EL (cell line): ENCODE measurements at regions not wholly inside any gene's neighbourhood (a gene's known extent, or its start where the extent isn't known, plus 50 kb on each side); places are given as distances from the start of the nearest gene placed in this dataset.

Experiments
- DNase-seq: peaks from one replicate; pipeline ENCODE4 v3.0.0-alpha.2; 2016

GRCh38 chr12:91379051-91379775, 196.6 kb upstream of the DCN start:
- DNase-seq: no peak

DNA sequence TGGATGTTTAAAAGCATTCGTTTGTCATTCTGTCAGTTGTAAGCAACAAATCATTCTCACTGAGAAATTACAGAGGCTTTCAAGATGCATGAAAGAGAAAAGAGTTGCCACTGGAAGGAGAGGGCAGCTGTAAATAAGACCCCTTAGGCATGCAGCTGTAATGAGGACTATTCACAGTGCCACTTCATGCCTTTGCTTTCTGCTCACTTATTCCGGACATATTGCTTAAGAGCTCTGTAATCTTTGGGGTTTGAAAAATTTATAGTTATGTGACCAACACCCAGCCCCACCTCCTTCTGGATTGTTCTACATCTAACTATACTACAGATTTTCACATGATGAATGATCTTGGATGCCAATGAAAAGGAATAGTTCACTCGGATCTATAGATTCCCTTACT, 194.8 kb upstream of the DCN start:
- DNase-seq: no peak

DNA sequence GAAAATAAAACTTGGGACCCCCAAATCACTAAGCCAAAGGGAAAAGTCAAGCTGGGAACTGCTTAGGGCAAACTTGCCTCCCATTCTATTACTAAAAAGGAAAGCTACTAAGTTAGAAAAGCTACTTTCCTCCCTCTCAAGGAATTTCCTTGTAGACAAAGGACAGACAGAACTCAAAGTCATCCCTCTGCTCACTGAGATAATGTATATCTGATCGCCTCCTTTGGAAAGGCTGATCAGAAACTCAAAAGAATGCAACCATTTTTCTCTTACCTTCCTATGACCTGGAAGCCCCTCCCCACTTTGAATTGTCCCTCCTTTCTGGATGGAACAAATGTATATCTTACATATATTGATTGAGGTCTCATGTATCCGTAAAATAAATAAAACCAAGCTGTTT, 190.5 kb upstream of the DCN start:
- no peak for DNase-seq

- no peak for DNase-seq
Measured at GRCh38 chr12:91370086-91370868, 187.7 kb upstream of the DCN start.

DNA sequence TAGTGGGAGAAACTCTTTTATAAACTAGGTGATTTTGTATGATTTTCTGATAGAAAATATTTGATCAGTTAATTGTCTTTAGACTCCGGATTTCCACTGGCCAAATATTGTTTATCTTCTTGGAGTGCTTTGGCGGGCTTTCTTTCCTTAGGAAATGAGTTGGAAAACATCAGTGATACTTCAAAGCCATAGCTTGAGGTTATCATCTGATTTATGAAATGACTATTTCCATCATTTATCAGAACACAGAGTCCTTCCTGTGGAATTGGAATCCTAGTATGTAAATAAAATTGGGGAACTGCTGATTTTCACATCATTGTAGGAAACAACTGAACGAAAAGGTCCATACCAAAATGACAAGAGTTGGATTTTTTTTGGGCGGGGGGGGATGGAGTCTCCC, 186.0 kb upstream of the DCN start:
- DNase-seq: no peak

GRCh38 chr12:91367234-91367849, 184.7 kb upstream of the DCN start:
- peak; percentile 25 for DNase-seq

DNA sequence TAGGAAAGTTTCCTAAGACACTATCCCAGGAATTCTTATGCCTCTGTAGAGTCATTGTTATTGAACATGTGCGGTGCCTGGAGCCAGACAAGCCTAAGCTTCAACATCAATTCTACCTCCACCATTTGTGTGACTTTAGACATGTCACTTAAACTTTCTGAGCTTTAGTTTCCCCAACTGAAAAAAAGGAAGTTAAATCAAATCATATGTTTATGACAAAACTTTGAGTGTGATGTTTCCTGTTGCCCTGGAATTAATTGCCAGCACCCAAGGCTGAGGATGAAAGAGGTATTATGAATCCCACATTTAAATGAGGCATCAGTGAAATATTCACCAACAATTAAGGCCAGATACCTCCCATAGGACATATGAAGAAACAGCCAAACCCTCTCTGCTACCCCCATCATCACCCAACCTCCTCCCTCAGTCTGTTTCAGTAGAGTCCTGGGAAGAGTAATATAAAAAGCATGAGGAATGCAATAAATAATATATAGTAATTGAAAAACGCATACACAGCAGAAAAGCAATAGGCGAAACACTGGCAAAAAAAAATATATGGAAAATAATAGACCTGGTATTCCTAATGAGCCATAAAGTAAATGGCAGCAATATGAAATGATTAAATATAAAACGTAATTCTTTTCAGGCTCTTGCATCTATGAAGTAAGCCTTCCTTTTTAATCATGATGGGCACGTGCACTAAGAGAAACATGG, 182.0 kb upstream of the DCN start:
- no peak for DNase-seq

DNA sequence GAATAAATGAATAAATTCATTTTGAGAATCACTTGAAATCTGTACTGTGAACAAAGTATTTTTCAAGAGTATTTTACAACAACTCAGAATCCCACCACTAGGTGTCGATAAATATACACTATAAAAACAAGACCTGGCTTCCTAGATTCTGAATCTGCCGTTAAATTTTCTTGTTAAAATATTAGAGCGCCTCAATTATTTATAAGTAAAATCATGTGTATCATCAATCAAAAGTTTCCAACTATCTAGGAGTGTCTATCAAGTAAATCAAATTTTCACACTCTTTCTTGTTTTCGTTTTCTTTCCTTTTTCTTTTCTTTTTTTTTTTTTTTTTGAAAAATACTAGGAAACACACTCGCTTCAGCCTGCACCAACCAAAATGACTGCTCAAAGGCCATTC, 179.2 kb upstream of the DCN start:
- DNase-seq: peak; percentile 28

DNA sequence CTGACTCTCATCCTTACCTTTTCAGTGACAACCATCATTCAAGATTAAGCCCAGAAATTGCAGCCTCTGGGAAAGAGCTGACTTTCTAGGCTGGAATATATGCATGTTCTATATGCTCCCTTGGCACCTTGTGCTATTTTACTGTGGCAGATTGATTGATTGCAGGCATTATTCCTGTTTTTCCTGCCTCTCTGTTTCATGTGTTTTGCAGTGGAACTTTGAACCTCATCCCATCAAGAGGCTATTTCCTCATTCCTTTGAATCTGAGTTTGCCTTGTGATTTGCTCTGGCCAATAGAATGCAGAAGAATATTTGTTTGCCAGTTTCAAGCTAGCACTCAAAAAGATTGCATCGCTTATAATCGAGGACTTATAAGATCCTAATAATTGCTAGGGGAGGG, 174.8 kb upstream of the DCN start:
- no peak for DNase-seq

DNA sequence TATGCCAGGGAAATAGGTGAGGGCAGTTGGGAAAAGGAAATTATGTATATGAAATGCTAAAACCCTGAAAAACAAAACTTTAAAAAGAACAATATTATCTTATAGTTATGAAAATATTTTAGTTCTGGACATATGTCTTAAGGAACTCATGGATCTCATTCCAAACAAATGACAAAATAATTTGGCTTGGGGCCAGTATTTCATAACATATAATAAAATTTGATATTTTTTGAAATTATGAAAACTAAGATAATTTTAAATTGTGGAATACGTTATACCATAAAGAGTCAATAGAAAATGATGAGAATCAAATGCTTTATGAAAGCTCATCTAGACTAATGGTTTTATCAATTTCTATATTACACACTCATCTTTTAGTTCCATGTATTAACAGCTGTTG, 173.8 kb upstream of the DCN start:
- DNase-seq: no peak

DNA sequence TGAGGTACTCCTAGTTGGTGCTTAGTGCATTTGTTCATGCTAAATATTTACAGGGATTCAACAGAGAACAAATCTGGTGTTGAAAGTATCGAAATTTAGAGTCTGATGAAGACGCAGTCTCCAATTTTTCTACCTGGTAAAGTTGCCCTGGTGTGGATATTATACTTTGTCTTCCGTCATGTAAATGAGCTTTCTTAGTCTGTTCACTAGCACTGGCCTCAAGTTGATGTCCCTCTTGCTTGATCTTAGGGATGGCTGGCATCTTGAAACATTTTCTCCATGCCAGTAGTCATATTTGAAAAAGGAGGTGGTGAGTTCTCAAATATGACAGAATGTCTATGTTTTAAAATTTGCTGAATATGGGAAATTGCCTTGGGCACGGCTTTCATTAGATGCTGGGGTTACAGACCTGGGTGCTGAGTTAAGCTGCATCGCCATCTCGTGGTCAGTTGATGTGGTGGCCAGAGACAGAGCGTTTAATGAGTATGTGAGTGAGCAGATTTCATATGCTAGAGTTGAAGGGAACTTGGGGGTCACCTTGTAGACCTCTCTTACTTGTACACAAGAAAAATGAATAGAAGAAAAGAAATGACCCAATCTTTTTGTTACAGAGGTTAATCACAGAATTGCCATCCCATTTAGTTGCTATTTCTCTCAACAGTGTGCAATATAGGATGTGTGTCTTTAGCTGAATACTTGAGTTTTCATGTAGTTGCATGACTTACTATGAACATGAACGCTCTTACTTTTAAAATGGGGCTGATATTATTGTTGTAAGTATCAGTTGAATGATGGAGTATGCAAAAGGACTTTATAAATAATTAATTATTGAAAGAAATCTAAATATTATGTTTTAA, 172.8 kb upstream of the DCN start:
- DNase-seq: peak; percentile 74

GRCh38 chr12:91353266-91353665, 170.6 kb upstream of the DCN start:
- no peak for DNase-seq

DNA sequence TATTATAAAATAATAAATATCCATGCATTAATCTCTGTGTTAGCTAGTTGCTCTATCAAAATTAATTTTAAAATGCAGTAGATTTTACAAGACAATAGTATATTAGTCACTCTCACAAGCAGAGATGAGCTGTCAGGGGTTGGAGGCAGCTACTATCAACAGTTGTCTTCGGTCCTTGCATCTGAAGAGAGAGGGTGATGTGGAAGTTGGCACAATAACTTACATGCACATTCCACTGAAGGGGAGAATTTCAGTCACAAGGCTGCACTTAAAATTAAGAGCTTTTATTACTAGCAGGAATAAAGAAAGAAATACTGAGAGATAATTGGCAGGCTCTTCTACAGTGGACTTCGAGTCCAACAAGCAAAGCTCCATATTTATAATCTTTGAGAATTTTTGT, 166.9 kb upstream of the DCN start:
- no peak for DNase-seq

- no peak for DNase-seq
Measured at GRCh38 chr12:91347481-91348214, 165.0 kb upstream of the DCN start.

- DNase-seq: no peak
Measured at GRCh38 chr12:91346827-91347226, 164.2 kb upstream of the DCN start.

DNA sequence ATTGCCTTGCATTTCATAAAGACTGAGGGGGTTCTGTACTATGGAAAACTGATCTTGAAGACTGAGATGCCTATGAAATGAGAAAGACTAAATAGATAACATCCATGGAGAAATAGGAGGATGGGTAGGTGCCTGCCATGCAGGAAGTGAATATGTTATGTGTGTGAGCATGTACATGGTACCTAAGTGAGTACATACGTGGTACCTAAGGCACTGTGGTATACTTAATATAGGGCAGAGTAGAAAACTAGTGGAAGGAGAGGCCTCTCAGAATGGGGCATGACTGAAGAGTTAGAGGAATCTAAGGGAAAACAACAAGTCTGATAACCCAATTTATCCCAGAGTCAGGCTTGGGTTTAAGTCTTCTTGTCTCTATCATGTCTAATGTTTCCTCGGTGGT, 161.8 kb upstream of the DCN start:
- no peak for DNase-seq

- DNase-seq: no peak
Measured at GRCh38 chr12:91343010-91343409, 160.4 kb upstream of the DCN start.

DNA sequence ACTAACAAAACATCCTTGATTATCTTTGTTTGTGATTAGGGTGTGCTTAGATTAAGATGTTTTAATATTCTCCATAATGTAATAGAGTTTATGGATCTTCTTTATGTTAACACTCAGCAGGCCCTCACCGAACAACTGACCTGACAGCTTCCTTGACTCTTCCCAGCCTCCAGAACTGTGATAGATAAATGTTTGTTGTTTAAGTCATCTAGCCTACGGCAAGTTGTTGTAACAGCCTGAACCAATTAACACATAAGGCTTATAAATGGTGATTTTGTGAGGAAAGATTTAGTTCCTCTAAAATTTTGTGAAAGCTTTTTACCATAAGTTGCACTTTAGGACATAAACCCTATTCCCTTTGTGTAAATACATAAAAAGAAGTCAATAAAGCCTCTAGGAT, 156.5 kb upstream of the DCN start:
- no peak for DNase-seq

DNA sequence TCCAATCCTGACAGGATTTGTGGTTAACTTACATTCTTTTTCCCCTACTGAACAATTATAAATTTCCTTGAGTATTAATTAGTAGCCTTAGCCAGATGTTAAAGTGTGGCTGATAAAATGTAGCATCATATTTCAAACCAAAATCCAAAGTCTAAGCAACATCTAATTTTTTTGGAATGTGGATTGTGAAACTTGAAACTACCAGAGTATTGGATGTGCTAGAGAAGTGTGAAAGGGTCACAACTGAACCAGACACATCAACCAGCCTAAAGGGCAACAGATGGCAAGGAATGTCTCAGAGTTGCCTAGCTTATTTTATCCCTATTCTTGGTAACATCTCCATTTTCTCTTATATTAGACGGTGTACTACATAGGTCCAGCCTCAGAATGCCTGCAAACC, 153.1 kb upstream of the DCN start:
- peak; percentile 29 for DNase-seq

DNA sequence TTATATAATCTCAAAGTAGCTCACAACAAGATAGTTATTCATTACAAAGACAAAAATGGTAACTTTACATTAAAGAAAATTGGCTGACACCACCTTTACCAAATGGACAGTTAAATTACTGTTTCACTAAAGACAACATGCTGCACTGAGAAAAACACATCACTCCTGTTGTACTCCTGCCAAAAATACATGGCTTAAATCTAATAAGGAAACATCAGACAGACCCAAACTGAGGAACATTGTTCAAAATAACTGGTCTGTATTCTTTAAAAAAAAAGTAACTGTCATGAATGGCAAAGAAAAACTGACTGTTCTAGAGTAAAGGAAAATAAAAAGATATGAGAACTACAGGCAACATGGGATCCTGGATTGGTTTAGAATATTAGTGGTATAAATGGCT, 151.3 kb upstream of the DCN start:
- DNase-seq: no peak

DNA sequence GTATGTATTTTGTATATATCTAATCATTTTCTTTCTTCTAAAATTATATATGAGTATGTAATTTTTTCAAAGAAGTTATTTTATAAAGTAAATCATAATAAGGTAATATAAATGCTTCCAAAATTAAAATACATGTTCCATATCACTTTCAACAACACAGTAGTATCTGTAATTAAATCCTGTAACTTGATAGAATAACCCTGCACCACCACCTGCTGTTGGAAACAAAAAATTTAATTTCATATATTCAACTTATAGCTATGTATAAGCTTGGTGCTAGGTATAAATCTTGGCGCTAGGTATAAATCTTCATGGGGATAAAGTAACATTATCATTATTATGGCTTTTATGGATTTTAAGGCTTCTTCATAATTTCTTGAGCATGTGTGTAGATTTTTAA, 149.7 kb upstream of the DCN start:
- DNase-seq: no peak

- no peak for DNase-seq
Measured at GRCh38 chr12:91331371-91331770, 148.8 kb upstream of the DCN start.
